Neural cell (in vitro differentiated cells): ENCODE measurements at regions not wholly inside any gene's neighbourhood (a gene's known extent, or its start where the extent isn't known, plus 50 kb on each side); places are given as distances from the start of the nearest gene placed in this dataset.

Source experiments
- POLR2AphosphoS5 ChIP-seq: IDR thresholded peaks from 2 replicates; pipeline ENCODE4 v1.6.1; 2012
- SMC3 ChIP-seq: fragments of 450-650 bp; conservative IDR thresholded peaks from 2 replicates; pipeline ENCODE4 v1.6.1; 2014; ENCODE audit warnings: antibody characterized with exemption, mild to moderate bottlenecking, moderate library complexity; ENCODE audit not compliant: poor library complexity
- TF ChIP-seq, protein P1 (sequence below): fragments of 450-650 bp; IDR thresholded peaks from 2 replicates; pipeline ENCODE4 v1.5.1; 2014; ENCODE audit warnings: antibody characterized with exemption, mild to moderate bottlenecking, moderate library complexity; ENCODE audit not compliant: poor library complexity, severe bottlenecking

DNA sequence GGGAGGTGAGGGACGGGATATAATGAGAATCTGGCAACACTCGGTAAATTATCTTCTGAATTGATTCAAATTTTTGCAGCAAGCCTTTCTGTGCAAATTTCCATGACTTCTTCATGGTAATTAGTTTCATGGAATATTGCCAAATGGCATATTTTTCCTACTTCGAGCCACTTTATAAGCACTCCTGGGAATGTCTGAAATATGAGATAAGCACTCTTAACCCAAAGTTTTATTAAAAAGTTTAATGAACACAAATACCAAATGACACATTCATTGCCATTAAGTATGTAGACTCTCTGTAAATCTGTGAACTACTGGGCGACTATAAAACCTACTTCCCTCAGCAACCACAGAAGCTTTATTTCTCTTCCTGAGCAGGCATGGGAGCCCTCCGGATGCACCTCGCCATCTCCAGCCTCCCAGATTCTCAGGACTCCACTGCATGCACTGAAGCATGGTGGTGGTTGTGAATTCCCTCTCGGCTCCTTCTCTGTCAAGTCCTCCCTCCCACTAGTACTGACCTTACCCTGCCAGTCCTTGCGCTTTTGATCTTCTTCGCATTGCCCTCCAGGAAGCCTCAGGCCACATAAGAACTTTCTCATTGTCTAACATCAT lies 154.4 kb upstream of the RPL34 start:
- TF ChIP-seq POLR2AphosphoS5 (no peak), SMC3 (no peak)
- TF ChIP-seq, protein P1, sequence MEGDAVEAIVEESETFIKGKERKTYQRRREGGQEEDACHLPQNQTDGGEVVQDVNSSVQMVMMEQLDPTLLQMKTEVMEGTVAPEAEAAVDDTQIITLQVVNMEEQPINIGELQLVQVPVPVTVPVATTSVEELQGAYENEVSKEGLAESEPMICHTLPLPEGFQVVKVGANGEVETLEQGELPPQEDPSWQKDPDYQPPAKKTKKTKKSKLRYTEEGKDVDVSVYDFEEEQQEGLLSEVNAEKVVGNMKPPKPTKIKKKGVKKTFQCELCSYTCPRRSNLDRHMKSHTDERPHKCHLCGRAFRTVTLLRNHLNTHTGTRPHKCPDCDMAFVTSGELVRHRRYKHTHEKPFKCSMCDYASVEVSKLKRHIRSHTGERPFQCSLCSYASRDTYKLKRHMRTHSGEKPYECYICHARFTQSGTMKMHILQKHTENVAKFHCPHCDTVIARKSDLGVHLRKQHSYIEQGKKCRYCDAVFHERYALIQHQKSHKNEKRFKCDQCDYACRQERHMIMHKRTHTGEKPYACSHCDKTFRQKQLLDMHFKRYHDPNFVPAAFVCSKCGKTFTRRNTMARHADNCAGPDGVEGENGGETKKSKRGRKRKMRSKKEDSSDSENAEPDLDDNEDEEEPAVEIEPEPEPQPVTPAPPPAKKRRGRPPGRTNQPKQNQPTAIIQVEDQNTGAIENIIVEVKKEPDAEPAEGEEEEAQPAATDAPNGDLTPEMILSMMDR = no peak
